Neural progenitor cell (in vitro differentiated cells): ENCODE measurements at regions not wholly inside any gene's neighbourhood (a gene's known extent, or its start where the extent isn't known, plus 50 kb on each side); places are given as distances from the start of the nearest gene placed in this dataset.

Experiments used
- DNase-seq: peaks from one replicate; pipeline ENCODE4 v3.0.0-alpha.2; 2016; ENCODE audit warnings: low spot score
- H2AFZ ChIP-seq: fragments of 200-600 bp; sonication (generic); replicated peaks from 2 replicates; pipeline ENCODE4 v1.6.1; 2016; ENCODE audit warnings: antibody characterized with exemption
- H3F3A ChIP-seq: fragments of 200-600 bp; sonication (generic); 2 replicates; pipeline ENCODE4 v1.6.1; 2016; ENCODE audit warnings: antibody characterized with exemption, low read depth
- H3K27ac ChIP-seq: fragments of 200-600 bp; sonication (generic); 2 replicates; pipeline ENCODE4 v1.5.1; 2016; ENCODE audit warnings: mild to moderate bottlenecking
- H3K27me3 ChIP-seq: fragments of 200-600 bp; sonication (generic); 2 replicates; pipeline ENCODE4 v1.6.1; 2016; ENCODE audit warnings: mild to moderate bottlenecking, moderate library complexity
- H3K36me3 ChIP-seq: fragments of 200-600 bp; sonication (generic); 2 replicates; pipeline ENCODE4 v1.5.1; 2016
- H3K4me1 ChIP-seq: fragments of 200-600 bp; sonication (generic); 2 replicates; pipeline ENCODE4 v1.6.1; 2016; ENCODE audit warnings: mixed run types
- H3K4me2 ChIP-seq: fragments of 200-600 bp; sonication (generic); 2 replicates; pipeline ENCODE4 v1.6.1; 2016
- H3K4me3 ChIP-seq: fragments of 200-600 bp; sonication (generic); 2 replicates; pipeline ENCODE4 v1.5.1; 2016
- H3K79me2 ChIP-seq: fragments of 200-600 bp; sonication (generic); 2 replicates; pipeline ENCODE4 v1.6.1; 2016; ENCODE audit warnings: low read depth
- H3K9ac ChIP-seq: fragments of 200-600 bp; sonication (generic); 2 replicates; pipeline ENCODE4 v1.6.1; 2016
- H3K9me3 ChIP-seq: fragments of 200-600 bp; sonication (generic); 2 replicates; pipeline ENCODE4 v1.5.1; 2016; ENCODE audit warnings: low read depth
- H4K20me1 ChIP-seq: fragments of 200-600 bp; sonication (generic); 2 replicates; pipeline ENCODE4 v1.6.1; 2016; ENCODE audit warnings: low read depth
- H3K27ac Mint-ChIP-seq: 3 replicates; pipeline ENCODE4 v1.8.0; 2021; ENCODE audit warnings: mixed read lengths
- H3K27me3 Mint-ChIP-seq: 2 replicates; pipeline ENCODE4 v1.8.0; 2022; ENCODE audit warnings: low read depth, mild to moderate bottlenecking, inconsistent platforms, moderate library complexity, mixed read lengths; ENCODE audit not compliant: insufficient read depth
- H3K36me3 Mint-ChIP-seq: 3 replicates; pipeline ENCODE4 v1.8.0; 2021; ENCODE audit warnings: mixed read lengths
- H3K4me1 Mint-ChIP-seq: 3 replicates; pipeline ENCODE4 v1.8.0; 2021; ENCODE audit warnings: mixed read lengths
- H3K4me3 Mint-ChIP-seq: 3 replicates; pipeline ENCODE4 v1.8.0; 2021; ENCODE audit warnings: mild to moderate bottlenecking, moderate library complexity, mixed read lengths
- H3K9me3 Mint-ChIP-seq: 3 replicates; pipeline ENCODE4 v1.8.0; 2020; ENCODE audit warnings: mixed read lengths
- CTCF ChIP-seq: fragments of 200-600 bp; sonication (generic); IDR thresholded peaks from 2 replicates; pipeline ENCODE4 v1.5.1; 2017; ENCODE audit warnings: antibody characterized with exemption, mild to moderate bottlenecking
- EZH2 ChIP-seq: fragments of 200-600 bp; sonication (generic); IDR thresholded peaks from 2 replicates; pipeline ENCODE4 v1.6.1; 2017; ENCODE audit warnings: antibody characterized with exemption, mild to moderate bottlenecking, moderate library complexity
- EZH2phosphoT487 ChIP-seq: fragments of 200-600 bp; sonication (generic); IDR thresholded peaks from 2 replicates; pipeline ENCODE4 v1.6.1; 2017; ENCODE audit warnings: antibody characterized with exemption

- TF ChIP-seq CTCF = no peak
- TF ChIP-seq EZH2phosphoT487 = no peak
- no peak for TF ChIP-seq EZH2
- peaks cover 8% of the 10 kb centered on the region for H3K9me3 Mint-ChIP-seq
- H3K27ac Mint-ChIP-seq = no peak overlapping the region
- peaks cover 14% of the 10 kb centered on the region for H3K27me3 Mint-ChIP-seq
- H3K9me3 ChIP-seq = peaks cover 4% of the 10 kb centered on the region
- no peak overlapping the region for H3K4me3 ChIP-seq
- no peak for DNase-seq
- no peak overlapping the region for H2AFZ ChIP-seq
- no peak overlapping the region for H3K27ac ChIP-seq
- H3K4me2 ChIP-seq = no peak overlapping the region
- no peak overlapping the region for H3K4me3 Mint-ChIP-seq
- peaks cover 5% of the 10 kb centered on the region for H3K4me1 Mint-ChIP-seq
- H3K4me1 ChIP-seq = no peaks in the 10 kb centered on the region
- no peaks in the 10 kb centered on the region for H4K20me1 ChIP-seq
- no peaks in the 10 kb centered on the region for H3K27me3 ChIP-seq
- no peaks in the 10 kb centered on the region for H3K36me3 Mint-ChIP-seq
- no peak overlapping the region for H3K9ac ChIP-seq
- no peaks in the 10 kb centered on the region for H3K79me2 ChIP-seq
- no peaks in the 10 kb centered on the region for H3F3A ChIP-seq
- no peaks in the 10 kb centered on the region for H3K36me3 ChIP-seq
These were observed 535.8 kb downstream of the MIAT start for GRCh38 chr22:27193215-27193614.

DNA sequence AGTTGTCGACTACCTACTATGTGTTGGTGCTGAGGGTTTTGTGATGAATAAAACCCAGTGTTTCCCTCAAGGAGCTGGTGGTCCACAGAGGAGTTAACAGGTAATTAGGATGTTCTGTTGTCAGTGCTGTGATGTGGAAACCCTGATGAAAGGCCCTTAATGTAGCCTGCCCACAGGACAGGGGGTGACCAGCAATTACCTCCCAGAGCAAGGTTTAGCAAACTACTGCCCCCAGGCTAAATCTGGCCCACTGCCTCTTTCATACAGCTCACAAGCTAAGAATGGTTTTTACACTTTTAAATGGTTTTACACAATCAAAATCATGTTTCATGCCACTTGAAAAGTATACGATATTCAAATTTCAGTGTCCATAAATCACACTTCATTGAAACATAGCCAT is 536.2 kb downstream of the MIAT start:
- Mint-ChIP-seq H3K4me3 (no peak overlapping the region), H3K9me3 (peaks cover 8% of the 10 kb centered on the region), H3K4me1 (peaks cover 5% of the 10 kb centered on the region), H3K27ac (no peak overlapping the region), H3K27me3 (peaks cover 14% of the 10 kb centered on the region), H3K36me3 (no peaks in the 10 kb centered on the region)
- no peak overlapping the region for H3K9ac ChIP-seq
- H3K79me2 ChIP-seq = no peaks in the 10 kb centered on the region
- DNase-seq = no peak
- H3K36me3 ChIP-seq = no peaks in the 10 kb centered on the region
- H4K20me1 ChIP-seq = no peaks in the 10 kb centered on the region
- no peak overlapping the region for H2AFZ ChIP-seq
- H3K27me3 ChIP-seq = no peaks in the 10 kb centered on the region
- H3F3A ChIP-seq = no peaks in the 10 kb centered on the region
- no peak overlapping the region for H3K4me3 ChIP-seq
- H3K4me2 ChIP-seq = no peak overlapping the region
- TF ChIP-seq EZH2phosphoT487 = no peak
- TF ChIP-seq CTCF = no peak
- no peak for TF ChIP-seq EZH2
- no peaks in the 10 kb centered on the region for H3K4me1 ChIP-seq
- peaks cover 4% of the 10 kb centered on the region for H3K9me3 ChIP-seq
- H3K27ac ChIP-seq = no peak overlapping the region

DNA sequence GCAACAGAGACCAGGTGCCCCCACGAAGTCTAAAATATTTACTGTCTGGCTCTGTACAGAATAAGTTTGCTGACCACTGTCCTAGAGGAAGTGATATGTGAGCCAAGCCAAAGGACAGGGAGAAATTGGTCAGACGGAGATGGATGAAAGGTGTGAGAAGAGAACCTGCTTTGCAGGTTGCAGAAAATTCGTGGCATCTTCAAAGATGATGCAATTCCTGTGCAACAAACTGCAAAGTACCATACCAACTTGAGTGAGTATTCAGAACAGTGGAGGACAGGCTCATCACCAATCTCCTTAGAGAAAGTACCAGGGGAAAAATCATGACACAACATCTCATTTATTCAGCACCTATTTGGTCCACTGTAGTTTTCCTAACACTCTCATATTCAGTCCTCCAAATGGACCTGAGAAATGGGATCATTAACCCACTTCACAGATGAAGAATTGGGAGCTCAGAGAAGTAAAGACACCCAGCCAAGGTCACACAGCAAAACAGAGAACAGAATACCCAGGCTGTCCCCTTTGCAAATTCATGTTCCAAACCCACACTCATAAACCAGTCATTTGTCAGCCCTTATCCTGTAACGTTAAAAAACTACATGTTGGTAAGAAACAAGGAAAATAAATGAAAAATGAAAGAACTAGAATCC is 536.8 kb downstream of the MIAT start:
- Histone ChIP-seq H3K36me3 (no peaks in the 10 kb centered on the region), H3F3A (peaks cover 3% of the 10 kb centered on the region), H3K4me1 (no peaks in the 10 kb centered on the region), H4K20me1 (no peaks in the 10 kb centered on the region), H2AFZ (no peak overlapping the region), H3K4me2 (no peak overlapping the region), H3K27ac (no peak overlapping the region), H3K9me3 (peaks cover 4% of the 10 kb centered on the region), H3K27me3 (no peaks in the 10 kb centered on the region), H3K4me3 (no peak overlapping the region), H3K9ac (no peak overlapping the region), H3K79me2 (no peaks in the 10 kb centered on the region)
- no peak for DNase-seq
- TF ChIP-seq CTCF (no peak), EZH2phosphoT487 (no peak), EZH2 (no peak)
- Mint-ChIP-seq H3K27ac (no peak overlapping the region), H3K36me3 (no peaks in the 10 kb centered on the region), H3K27me3 (peaks cover 14% of the 10 kb centered on the region), H3K4me3 (no peak overlapping the region), H3K9me3 (peaks cover 8% of the 10 kb centered on the region), H3K4me1 (peaks cover 7% of the 10 kb centered on the region)
